ENCODE measurements at regions not wholly inside any gene's neighbourhood (a gene's known extent, or its start where the extent isn't known, plus 50 kb on each side); places are given as distances from the start of the nearest gene placed in this dataset.

DNA sequence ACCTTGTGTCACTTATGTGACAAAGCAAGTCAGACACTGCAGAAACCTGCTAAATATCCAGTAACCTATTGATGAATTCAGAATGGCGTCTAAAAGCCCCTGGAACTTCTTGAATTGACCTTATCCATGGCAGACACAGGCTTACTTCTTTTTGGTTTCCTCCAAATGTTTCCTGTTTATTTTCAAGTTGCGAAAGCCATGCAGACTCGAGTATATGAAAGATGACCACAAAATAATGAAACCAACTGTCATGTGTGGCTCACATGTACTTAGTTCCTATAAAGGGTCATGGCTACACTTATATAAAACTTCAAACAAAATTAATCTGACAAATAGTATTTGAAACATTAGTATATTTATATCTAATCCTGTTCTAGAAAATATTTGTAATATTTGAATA is 113.1 kb upstream of the FNDC3A start:
- TF ChIP-seq, protein P1, sequence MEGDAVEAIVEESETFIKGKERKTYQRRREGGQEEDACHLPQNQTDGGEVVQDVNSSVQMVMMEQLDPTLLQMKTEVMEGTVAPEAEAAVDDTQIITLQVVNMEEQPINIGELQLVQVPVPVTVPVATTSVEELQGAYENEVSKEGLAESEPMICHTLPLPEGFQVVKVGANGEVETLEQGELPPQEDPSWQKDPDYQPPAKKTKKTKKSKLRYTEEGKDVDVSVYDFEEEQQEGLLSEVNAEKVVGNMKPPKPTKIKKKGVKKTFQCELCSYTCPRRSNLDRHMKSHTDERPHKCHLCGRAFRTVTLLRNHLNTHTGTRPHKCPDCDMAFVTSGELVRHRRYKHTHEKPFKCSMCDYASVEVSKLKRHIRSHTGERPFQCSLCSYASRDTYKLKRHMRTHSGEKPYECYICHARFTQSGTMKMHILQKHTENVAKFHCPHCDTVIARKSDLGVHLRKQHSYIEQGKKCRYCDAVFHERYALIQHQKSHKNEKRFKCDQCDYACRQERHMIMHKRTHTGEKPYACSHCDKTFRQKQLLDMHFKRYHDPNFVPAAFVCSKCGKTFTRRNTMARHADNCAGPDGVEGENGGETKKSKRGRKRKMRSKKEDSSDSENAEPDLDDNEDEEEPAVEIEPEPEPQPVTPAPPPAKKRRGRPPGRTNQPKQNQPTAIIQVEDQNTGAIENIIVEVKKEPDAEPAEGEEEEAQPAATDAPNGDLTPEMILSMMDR (conservative IDR thresholded peaks at IDR 0.05; ENCODE audit: low read depth, low read length), result no peak
- H3K4me3 ChIP-seq (ENCODE audit: low read depth, low read length), result no peak overlapping the region
- no peak for DNase-seq (ENCODE audit: low read depth)

DNA sequence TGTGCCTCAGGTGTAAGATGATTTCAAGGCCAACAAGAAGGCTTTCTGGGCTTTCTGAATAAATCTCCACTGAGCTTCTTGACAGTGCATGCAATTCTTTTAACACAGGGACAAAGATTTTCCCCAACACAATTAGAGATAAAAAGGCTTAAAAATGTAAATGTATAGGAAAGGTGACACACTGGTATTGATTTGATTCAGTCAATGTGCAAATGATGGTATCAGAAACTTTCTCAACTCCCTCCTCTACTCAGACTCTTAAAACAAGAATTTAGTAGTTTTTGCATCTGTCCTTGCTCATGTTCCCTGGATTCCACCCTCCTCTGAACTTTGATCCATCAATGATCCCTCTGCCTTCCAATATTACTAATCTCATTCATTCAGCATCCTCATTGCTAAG is 111.6 kb upstream of the FNDC3A start:
- no peak overlapping the region for H3K4me3 ChIP-seq (ENCODE audit: low read depth, low read length)
- DNase-seq (ENCODE audit: low read depth), result no peak
- TF ChIP-seq, protein P1 (conservative IDR thresholded peaks at IDR 0.05; ENCODE audit: low read depth, low read length), result no peak

DNA sequence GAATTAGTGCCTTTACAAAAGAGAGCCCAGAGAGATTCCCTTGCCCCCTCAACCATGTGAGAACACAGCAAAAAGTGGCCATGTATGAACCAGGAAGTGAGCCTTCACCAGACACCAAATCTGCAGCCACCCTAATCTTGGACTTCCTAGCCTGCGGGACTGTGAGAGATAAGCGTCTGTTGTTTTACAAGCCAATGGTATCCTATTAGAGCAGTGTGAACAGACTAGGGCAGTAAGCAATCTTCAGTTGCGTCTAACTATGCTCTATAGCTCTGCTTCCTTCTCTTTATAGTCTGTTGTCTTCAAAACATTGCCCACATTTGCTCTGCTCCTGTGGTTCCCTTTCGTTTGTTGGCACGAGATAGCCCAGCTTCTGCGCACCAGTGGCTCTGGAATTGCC is 109.5 kb upstream of the FNDC3A start:
- DNase-seq (ENCODE audit: low read depth), result no peak
- no peak overlapping the region for H3K4me3 ChIP-seq (ENCODE audit: low read depth, low read length)
- TF ChIP-seq, protein P1 (conservative IDR thresholded peaks at IDR 0.05; ENCODE audit: low read depth, low read length), result no peak

DNA sequence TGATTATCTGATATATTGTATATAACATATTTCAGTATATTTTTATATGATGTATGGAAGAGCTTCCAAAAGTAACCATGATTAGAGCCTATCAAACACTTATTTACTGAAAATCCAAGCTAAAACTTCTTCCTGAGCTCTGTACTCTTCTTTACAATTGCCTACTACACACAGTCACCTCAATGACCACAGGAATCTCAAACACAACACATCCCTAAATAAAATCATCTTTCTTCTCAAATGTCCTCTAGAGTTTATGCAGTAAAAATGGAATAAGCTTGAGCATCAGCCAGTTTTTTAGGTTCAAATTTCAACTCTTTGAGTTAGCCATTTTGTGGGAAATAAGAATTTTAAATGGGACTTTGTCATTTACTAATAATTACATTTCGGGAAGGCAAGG is 102.6 kb upstream of the FNDC3A start:
- TF ChIP-seq, protein P1 (conservative IDR thresholded peaks at IDR 0.05; ENCODE audit: low read depth, low read length), result no peak
- H3K4me3 ChIP-seq (ENCODE audit: low read depth, low read length), result no peak overlapping the region
- DNase-seq (ENCODE audit: low read depth), result no peak

DNA sequence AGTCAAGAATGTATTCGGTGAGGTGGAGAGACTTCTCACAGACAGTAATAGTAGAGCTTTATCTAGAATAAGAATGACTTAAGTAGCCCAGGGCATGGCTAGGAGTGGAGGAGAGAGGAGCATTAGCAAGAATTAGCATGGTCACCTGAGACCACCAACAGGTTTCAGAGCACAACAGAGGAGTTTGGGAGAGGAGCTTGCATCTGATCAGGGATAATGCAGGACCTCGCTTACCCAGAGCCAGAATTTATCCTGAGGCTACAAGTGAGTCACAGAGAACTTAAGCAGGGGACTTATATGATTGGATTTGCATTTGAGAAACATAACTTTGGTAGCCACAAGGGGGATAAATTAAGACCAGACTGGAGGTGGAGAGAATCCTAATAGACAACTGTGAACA is 102.1 kb upstream of the FNDC3A start:
- no peak overlapping the region for H3K4me3 ChIP-seq (ENCODE audit: low read depth, low read length)
- TF ChIP-seq, protein P1 (conservative IDR thresholded peaks at IDR 0.05; ENCODE audit: low read depth, low read length), result peak; percentile 10
- no peak for DNase-seq (ENCODE audit: low read depth)

DNA sequence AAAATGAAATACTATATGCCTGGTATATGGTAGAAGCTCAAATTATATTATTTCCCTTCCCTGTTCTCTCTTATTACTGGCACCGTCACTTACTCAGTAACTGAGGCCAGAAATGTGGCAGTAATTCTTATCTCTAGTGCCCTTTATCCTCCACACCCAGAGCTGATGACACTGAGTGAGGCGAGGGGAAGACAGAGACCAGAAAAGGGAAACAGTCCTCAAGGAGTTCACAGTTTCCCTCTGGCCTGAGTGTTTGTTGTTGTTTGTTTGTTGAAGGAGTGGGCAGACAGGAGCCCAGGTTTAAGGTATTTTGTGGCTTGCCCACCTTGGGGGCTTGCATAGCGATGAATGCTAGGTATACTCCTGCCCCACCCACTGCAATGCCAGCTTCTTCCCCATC is 101.5 kb upstream of the FNDC3A start:
- no peak for DNase-seq (ENCODE audit: low read depth)
- TF ChIP-seq, protein P1 (conservative IDR thresholded peaks at IDR 0.05; ENCODE audit: low read depth, low read length), result no peak
- H3K4me3 ChIP-seq (ENCODE audit: low read depth, low read length), result no peak overlapping the region

DNA sequence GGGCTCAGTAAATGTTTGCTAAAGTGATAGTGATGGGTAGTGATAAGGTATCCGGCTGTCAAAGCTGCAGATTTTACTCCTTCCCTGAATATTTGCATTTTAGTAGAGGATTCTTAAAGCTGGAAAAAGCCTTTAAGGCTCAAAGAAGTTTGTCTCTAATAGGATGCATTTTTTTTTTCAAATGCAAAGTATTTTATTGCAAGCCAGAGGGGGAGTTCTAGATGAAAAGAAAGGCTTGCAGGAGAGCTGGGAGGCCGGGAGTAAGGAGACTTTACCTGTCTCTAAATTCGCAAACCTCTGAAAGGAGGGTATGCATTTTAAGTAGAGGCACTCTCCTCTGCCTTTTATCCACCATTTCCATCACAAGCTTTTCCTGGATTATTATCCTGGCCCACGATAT is 100.7 kb upstream of the FNDC3A start:
- DNase-seq (ENCODE audit: low read depth), result no peak
- no peak overlapping the region for H3K4me3 ChIP-seq (ENCODE audit: low read depth, low read length)
- TF ChIP-seq, protein P1 (conservative IDR thresholded peaks at IDR 0.05; ENCODE audit: low read depth, low read length), result no peak

Measured in epithelial cell of proximal tubule (primary cell).